NCI-H2196 (cell line): ENCODE measurements at regions not wholly inside any gene's neighbourhood (a gene's known extent, or its start where the extent isn't known, plus 50 kb on each side); places are given as distances from the start of the nearest gene placed in this dataset.
"Not testable (repeated sequence)": the region's sequence is repeated elsewhere in the genome, so short reads cannot be mapped to it uniquely, and the experiment has no call there.

Experiments
- DNase-seq: peaks from one replicate; lab custom pipeline; 2025; ENCODE audit not compliant: unreplicated experiment; lab: John Stamatoyannopoulos, UW

DNA sequence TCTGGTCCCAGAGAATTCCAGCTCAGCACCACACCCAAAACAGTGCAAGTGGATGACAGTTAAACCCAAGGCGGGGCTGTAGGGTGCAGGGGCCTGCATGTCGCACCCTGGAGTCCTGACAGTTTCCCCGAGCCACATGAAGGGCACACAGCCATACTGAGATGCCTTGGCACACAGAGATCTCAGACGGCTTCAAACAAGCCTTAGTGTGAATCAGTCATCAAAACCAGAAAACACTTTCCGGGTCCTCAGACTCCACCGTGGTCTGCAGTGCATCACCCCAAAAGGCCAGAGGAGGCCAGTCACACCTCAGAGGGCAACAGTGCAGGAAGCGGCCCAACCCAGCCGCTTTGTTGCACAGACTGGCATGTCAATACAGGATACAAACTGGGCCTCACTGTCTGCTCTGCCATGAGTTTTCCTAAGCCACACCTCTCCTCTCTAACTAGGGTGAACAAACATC, 64.6 kb upstream of the ENPP6 start:
- DNase-seq: peak; percentile 16

DNA sequence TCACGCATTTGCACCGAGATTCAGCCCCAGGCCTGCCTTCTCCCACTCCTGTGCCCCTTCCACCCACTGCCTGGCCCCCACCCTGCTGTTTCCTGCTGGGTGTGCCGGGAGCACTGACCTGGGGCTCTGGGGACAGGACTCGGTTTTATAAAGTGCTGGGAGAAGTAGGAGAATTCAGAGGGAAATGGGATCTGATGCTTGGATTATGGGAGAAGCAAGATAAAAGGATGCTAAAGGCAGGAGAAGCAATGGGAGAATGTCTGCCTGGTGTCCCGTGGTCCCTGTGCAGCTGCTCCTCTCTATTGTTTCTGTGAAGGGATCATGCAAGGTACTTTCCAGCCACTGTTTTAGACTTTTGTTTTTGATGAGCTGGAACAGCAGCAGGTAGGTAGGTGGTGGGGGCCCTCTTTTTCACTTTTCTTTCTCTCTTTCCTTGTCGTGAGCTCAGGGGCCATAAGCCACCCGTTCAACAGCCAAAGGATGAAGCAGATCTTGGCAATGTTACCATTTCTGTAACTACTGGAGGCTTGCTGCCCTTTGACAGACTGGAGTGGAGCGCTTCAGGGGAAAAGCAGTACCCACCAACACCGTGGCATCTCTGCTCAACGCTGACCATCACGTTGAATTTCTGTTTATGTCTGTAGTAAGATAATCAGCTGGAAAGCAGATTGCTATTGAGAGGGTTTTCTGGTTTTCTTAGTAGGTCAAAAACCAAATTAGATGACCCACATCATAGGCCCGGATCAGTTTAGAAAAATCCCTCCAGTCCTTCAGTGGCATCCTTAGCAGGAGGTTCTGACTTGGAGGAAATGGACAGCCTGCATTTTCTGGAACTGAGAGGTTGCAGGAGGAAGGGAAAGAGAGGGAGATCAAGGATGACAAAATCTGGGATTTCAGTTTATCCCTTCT, 63.8 kb upstream of the ENPP6 start:
- no peak for DNase-seq

DNA sequence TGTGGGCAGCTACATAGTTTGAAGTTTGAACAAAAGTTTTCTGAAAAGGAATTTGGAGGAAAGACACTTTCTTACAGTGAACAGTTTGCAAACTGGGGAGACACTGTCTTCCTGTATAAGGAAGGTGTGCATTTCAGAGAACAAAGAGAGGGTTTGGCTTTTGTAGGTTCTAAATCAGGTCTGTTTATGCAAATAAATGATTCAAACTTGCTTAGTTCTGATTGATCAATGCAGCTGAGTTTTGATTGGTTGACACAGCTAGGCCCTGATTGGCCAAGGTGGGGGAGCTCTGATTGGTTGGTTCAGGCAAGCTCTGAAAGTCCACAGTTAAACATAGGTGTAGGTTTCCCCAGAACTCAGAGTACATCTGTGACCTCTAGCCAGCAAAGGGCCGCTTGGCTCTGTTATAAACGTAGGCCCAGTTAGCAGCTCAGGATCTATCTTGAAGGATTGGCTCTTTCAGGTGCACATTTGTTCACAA, 63.0 kb upstream of the ENPP6 start:
- DNase-seq: no peak

DNA sequence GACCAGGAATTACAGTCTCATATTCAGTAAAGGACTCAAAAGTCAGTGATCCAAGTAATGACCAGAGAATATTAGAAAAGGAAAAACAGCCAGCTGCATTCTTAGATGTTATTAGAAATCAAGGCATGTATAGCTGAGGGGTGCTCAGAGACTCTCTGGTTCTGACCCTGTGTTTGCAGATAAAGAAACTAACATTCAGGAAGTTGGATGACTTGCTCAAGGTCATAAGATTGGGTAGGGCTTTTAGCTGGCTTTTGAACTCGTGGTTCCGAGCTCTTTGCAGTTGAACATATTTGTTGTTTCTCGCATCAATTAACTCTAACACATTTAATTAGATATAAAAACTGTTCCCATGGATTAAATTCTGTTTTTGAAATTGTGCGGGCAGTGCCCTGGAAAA, 62.5 kb upstream of the ENPP6 start:
- no peak for DNase-seq

DNA sequence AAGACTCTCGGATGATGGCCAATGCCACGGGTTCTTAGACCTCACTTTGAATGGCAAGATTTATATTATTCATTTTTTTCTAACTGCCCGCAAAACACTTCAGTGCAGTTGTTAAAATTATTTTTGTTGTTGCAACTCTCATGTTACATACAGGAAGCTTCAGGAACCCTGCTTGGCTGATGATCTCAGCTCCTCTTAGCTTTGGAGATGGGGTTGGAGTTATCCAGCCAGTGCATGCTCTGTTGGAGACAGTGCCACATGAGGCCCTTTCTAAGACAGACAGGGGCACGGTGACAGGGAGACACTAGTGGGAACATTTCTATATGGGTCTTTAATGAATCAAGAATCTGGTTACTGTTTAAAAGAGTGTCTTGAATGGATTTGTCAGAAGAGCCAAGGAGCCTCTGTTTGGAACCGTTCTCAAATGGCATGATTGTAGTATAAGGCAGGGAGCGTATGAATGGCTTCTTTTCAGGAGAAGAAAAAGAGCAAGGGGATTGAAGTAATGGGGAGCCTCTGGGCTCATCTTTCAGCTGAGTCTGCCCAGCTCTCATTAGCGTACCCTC, 61.9 kb upstream of the ENPP6 start:
- DNase-seq: no peak

DNA sequence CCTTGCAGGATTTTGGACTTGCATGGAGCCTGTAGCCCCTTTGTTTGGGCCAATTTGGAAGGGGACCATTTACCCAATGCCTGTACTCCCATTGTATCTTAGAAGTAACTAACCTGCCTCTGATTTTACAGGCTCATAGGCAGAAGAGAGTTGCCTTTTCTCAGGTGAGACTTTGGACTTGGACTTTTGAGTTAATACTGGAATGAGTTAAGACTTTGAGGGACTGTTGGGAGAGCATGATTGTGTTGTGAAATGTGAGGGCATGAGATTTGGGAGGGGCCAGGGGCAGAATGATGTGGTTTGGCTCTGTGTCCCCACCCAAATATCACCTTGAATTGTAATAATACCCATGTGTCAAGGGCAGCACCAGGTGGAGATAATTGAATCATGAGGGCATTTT, 60.1 kb upstream of the ENPP6 start:
- not testable (repeated sequence) for DNase-seq

DNA sequence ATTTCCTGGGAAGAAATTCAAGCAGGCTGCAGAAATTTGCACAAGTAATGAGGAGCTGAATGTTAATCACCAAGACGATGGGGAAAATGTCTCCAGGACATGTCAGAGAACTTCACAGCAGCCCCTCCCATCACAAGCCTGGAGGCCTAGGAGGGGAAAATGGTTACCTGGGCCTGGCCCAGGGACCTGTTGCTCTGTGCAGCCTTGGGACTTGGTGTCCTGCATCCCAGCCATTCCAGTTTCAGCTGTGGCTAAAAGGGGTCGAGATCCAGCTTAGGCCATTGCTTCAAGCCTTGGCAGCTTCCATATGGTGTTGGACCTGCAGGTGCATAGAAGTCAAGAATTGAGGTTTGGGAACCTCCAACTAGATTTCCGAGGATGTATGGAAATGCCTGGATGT, 59.3 kb upstream of the ENPP6 start:
- DNase-seq: not testable (repeated sequence)

DNA sequence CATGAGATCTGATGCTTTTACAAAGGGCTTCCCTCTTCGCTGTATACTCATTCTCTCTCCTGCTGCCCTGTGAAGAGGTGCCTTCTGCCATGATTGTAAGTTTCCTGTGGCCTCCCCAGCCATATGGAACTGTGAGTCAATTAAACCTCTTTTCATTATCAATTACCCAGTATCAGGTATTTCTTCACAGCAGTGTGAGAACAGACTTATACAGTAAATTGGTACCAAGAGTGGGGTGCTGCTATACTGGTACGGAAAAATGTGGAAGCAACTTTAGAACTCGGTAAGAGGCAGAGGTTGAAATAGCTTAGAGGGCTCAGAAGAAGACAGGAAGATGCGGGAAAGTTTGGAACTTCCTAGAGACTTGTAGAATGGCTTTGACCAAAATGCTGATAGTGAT, 58.7 kb upstream of the ENPP6 start:
- DNase-seq: not testable (repeated sequence)

DNA sequence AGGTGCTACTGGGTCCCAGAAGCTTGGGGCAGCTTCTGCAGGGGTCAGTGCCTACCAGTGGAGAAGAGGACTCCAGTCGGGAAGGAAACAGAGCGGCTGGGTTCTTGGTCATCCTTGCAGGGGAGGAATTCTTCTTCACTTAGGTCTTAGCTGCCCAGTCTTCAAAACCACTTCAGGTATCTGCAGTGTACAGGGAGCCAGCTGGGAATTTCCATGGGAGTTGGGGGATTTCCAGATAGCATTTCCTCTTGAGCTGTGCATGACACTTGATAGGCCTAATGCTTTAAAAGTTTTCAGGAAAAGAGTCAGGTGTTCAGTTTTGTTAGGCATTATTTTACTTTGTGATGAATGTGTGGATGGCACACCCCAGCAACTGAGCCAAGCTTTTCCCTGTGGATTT, 58.1 kb upstream of the ENPP6 start:
- DNase-seq: no peak

DNA sequence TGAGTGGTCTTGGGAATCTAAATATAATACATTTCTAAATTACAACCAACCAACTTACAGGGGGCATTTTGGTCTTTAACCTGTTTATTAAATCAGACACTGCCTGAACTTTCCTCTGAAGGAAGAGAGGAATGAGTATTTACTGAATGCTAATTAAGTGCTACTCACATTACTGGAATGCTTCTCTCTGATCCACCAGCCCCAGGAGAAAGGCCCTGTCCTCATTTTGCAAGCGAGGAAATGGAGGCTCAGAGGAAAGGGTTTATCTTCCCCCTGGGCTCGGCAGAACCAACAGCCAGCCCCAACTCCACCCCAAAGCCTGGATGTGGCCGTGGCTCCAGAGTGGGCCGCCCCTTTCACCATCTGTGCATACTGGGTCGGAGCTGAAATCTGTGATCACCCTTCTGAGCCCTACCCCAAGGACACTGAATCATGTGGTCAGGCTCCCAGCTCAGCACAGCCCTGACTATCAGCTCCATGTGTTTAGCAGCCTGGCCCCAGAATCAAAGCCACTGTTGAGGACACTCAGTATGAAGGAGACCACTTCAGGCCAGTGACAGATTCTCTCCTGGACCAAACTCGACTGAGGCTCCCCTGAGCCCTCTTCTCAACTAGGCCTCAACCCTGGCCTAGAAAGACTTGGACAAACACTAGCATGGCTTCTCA, 56.7 kb upstream of the ENPP6 start:
- no peak for DNase-seq

DNA sequence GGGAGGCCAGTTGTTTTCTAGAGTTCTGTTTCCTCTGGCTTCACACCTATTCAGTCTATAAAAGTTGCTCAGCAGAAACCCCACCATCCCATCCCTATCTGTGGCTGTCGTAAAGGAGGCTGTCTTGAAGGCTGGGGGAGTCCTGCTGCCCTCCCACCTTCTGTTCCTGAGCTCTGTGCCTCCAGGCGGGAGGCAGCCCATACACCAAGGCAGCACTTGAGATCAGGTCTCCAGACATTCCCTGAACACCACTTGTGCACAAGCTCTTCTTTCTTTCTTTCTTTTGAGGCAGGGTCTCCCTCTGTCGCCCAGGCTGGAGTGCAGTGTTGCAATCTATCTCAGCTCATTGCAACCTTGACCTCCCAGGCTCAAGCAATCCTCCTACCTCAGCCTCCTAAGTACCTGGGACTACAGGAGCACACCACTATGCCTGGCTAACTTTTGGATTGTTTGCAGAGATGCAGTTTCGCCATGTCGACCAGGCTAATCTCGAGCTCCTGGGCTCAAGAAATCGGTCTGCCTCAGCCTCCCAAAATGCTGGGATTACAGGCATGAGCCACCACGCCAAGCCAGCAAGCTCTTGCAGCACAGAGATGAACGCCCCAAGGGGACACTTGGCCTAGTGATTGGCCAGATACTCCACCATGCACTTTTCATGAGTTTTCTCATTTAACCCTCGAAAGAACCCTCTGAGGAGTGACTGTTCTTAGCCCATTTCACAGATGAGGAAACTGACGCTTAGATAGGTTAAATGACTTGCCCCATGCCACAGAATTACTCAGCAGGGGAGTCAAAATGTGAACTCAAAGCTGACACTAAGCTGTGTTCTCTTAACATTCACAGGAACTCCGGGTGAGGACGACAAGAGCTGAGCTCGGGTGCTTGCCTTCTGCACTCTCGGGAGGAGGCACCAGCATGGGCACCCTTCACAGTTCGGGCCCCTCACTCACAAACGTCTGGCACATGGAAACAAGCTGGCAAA, 55.8 kb upstream of the ENPP6 start:
- no peak for DNase-seq

DNA sequence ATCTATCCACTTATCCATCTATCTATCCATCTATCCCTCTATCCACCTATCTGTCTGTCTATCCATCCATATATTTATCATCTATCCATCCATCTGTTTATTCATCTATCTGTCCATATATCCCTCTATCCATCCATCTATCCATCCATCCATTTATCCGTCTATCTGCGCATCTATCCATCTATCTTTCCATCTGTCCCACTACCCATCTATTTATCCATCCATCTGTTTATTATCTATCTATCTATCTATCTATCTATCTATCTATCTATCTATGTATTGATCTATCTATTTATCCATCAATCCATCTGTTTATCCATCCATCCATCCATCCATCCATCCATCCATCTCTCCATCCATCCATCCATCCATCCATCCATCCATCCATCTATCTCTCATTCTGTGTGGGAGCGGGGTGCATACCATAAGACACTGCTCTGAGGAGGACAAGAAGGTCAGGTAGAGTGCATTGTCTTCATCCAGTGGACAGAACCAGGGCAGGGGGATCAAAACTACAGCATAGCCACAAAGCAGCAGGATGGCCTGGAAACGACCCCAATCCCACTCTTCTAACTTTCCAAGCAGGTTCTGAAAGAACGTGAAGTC, 53.2 kb upstream of the ENPP6 start:
- no peak for DNase-seq

DNA sequence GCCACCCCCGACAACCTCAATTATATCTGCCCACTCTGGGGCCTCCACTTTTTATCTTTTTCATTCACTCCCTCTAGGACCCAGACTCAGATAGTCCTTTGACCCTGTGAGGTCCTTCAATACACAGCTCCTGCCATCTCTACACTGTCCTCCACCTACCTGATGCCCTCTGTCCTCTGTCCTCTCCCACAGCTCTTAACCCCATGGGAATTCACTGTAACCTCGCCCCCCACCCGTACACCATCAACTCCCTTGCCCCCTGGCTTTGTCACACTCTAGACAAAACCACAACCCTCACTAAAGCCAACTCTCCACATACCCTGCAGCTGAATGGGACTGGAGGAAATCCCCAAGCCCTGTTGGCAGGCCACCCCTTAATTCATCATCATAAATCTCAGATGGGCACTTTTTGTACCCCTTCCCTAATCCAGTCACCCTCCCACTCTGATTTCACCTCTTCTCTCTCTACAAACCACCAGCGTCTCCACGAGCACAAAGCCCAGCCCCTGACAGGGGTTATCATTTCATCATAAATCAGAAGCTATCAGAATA, 52.3 kb upstream of the ENPP6 start:
- no peak for DNase-seq

DNA sequence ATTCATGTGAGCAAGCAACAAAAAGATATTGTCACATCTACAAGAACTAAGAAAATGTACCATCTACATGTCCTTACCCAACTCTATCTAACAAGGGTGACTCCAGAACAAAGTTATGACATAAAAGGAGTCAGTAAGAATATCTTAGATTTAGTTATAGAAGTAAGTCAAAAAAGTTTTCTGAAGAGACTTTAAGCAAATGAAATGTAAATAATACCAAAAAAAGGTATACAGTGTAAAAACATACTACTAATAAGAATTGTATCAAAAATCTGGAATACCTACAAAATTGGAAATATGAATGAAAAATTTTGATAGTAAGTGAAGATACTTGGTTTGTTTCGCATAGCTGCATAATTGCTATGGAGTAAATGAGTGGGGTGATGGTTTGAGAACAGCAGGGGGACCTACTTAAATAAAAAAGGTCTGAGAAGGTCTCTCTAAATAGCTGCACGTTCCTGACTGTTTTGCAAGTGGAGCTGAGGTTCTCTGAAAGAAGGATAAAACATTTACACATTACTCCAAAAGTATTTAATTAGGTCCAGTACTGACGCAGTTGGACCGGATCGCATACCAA, 51.0 kb upstream of the ENPP6 start:
- no peak for DNase-seq

DNA sequence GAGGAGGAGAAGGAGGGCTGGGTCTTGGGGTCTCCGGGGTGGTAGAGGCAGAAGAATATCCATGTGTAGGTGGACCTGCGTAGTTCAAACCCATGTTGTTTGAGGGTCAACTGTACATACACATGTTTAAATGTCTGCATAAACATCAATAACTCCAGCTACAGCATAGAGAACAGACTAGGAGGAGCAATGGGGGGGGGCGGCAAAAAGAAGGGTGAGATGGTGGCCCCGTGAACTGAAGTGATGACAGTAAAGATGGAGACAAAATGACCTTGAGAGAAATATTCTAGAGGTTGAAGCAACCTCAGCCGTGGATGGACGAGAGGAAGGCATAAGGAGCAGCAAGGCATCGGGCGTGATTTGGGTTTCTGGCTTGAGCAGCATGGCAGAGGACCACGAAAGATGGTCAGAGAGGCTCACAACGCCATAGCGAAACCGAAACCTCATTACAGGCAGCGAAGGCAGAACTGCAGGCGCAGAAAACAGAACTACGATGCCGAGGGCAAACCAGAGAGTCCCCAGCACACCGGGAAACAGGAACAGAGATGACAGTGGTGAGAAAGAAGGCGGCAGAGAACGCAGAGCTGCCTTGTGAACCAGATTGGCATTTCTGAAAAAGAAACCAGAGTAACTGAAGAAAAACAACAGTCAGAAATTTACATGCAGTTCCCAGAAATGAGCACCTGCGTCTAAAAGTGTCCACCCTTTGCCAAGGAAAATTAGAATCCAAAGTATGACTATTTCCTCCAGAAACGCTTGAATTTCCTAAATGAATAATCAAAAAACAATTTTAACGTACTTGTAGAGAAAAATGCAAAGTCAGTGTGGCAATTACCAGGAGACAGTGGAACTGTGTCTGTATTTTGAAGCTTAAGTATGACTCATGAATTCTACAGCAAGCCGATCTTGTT, 50.3 kb upstream of the ENPP6 start:
- peak; percentile 52 for DNase-seq
